Sigmoid colon (tissue), 4 donors: ENCODE measurements at regions not wholly inside any gene's neighbourhood (a gene's known extent, or its start where the extent isn't known, plus 50 kb on each side); places are given as distances from the start of the nearest gene placed in this dataset.

Source experiments
- CTCF ChIP-seq, 4 experiments: fragments of 450-650 bp in 3 of 4; fragments of 200-600 bp in 1 of 4; IDR thresholded peaks; one replicate each; pipeline ENCODE4 v1.5.1; 2016 to 2019; ENCODE audit warnings: antibody characterized with exemption in 4 of 4, mild to moderate bottlenecking in 3 of 4, moderate library complexity in 2 of 4
- POLR2AphosphoS5 ChIP-seq, 4 donors: sonication (generic); formaldehyde crosslinking; IDR thresholded peaks; one replicate each; pipeline ENCODE4 v1.6.1; 2017; ENCODE audit warnings: antibody characterized with exemption in 4 of 4

GRCh38 chr1:196043268-196043667 is 565.0 kb downstream of the KCNT2 start:
- TF ChIP-seq CTCF (IDR thresholded peaks at IDR 0.05) = no peak
- no peak for TF ChIP-seq POLR2AphosphoS5 (IDR thresholded peaks at IDR 0.05)
